ENCODE measurements at regions not wholly inside any gene's neighbourhood (a gene's known extent, or its start where the extent isn't known, plus 50 kb on each side); places are given as distances from the start of the nearest gene placed in this dataset.

DNA sequence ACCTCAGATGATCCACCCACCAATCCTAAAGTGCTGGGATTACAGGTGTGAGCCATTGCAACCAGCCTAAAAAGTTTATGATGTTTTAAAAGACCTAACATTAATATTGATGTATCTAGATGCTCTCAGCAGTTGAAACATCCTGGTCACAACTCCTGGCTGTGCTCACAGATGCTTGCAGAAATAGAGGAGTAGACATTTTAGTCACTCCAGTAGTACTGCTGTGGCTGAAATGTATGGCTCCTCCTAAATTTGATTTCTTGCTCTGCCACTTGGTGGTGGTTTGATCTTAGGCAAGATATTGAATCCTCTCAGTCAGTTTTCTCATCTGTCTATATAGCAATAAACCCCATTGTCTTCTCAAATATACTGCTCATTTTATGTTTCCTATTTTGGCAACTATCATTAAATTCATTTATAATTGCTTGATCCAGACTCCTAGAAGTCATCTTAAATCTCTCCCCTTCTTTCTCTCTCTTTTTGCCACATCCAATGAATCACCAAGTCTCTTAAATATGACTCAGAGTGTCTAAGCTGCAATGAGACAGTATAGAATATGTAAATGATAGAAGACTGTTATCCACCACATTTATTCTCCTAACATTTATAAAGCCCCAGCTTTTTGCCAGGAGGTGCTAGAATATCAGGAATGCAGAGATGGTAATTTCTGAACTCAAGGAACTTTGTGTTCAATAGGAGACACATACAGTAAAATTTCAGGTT, 78.1 kb upstream of the NRBF2 start:
- intact Hi-C loops (cut with micrococcal nuclease; ENCODE audit: unreplicated experiment) = no loop called here
- Histone ChIP-seq H3K4me1 (ENCODE audit: control insufficient read depth, insufficient read depth, low read length) (no peaks in the 10 kb centered on the region), H3K27me3 (ENCODE audit: control insufficient read depth, insufficient read depth, low read length) (peaks cover 18% of the 10 kb centered on the region), H3K27ac (ENCODE audit: low read length) (no peak overlapping the region), H3K4me3 (ENCODE audit: low read depth in 2 of 2, low read length in 2 of 2) (no peak overlapping the region), H3K9me3 (ENCODE audit: control insufficient read depth, insufficient read depth, low read depth, low read length) (no peaks in the 10 kb centered on the region), H3K36me3 (ENCODE audit: control insufficient read depth, insufficient read depth, low read length) (no peaks in the 10 kb centered on the region)
- in situ Hi-C loops (cut with HindIII; ENCODE audit: low pct_unique_long_range_greater_than_20kb, low sequenced_read_pairs) = no loop called here
- no peak for DNase-seq (ENCODE audit: low read depth, low spot score)
- POLR2A ChIA-PET = no interaction called here
- no TSS peak for BruUV-seq (replicated peaks)
- TF ChIP-seq, protein P1, sequence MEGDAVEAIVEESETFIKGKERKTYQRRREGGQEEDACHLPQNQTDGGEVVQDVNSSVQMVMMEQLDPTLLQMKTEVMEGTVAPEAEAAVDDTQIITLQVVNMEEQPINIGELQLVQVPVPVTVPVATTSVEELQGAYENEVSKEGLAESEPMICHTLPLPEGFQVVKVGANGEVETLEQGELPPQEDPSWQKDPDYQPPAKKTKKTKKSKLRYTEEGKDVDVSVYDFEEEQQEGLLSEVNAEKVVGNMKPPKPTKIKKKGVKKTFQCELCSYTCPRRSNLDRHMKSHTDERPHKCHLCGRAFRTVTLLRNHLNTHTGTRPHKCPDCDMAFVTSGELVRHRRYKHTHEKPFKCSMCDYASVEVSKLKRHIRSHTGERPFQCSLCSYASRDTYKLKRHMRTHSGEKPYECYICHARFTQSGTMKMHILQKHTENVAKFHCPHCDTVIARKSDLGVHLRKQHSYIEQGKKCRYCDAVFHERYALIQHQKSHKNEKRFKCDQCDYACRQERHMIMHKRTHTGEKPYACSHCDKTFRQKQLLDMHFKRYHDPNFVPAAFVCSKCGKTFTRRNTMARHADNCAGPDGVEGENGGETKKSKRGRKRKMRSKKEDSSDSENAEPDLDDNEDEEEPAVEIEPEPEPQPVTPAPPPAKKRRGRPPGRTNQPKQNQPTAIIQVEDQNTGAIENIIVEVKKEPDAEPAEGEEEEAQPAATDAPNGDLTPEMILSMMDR (IDR thresholded peaks at IDR 0.05) = no peak
- TF ChIP-seq SIN3A (IDR thresholded peaks at IDR 0.05; ENCODE audit: borderline replicate concordance, insufficient read depth, low read depth, low read length) (no peak), TCF7L2 (IDR thresholded peaks at IDR 0.05; ENCODE audit: low read depth, low read length) (no peak), POLR2AphosphoS5 (IDR thresholded peaks at IDR 0.05; ENCODE audit: low read depth, low read length) (no peak)
- TF ChIP-seq, protein P2, sequence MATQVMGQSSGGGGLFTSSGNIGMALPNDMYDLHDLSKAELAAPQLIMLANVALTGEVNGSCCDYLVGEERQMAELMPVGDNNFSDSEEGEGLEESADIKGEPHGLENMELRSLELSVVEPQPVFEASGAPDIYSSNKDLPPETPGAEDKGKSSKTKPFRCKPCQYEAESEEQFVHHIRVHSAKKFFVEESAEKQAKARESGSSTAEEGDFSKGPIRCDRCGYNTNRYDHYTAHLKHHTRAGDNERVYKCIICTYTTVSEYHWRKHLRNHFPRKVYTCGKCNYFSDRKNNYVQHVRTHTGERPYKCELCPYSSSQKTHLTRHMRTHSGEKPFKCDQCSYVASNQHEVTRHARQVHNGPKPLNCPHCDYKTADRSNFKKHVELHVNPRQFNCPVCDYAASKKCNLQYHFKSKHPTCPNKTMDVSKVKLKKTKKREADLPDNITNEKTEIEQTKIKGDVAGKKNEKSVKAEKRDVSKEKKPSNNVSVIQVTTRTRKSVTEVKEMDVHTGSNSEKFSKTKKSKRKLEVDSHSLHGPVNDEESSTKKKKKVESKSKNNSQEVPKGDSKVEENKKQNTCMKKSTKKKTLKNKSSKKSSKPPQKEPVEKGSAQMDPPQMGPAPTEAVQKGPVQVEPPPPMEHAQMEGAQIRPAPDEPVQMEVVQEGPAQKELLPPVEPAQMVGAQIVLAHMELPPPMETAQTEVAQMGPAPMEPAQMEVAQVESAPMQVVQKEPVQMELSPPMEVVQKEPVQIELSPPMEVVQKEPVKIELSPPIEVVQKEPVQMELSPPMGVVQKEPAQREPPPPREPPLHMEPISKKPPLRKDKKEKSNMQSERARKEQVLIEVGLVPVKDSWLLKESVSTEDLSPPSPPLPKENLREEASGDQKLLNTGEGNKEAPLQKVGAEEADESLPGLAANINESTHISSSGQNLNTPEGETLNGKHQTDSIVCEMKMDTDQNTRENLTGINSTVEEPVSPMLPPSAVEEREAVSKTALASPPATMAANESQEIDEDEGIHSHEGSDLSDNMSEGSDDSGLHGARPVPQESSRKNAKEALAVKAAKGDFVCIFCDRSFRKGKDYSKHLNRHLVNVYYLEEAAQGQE (IDR thresholded peaks at IDR 0.05; ENCODE audit: insufficient read depth in 1 of 2, low read depth in 2 of 2, low read length in 1 of 2) = no peak
- ATAC-seq = no peak
- CTCF ChIA-PET = no interaction called here

DNA sequence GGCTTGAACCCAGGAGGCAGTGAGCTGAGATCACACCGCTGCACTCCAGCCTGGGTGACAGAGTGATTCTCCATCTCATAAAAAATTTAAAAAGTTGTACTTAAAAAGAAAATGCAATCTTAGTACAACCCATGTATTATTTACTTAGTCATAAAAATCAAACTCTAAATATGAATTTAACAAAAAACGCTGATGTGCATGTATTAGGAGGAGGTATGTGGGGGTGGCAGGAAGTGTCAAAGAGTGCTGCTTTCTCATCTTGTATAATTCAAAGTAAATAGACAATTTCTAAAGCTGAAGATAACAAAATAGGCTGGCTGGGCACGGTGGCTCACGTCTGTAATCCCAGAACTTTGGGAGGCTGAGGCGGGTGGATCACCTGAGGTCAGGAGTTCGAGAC, 81.0 kb upstream of the NRBF2 start:
- no peak for DNase-seq (ENCODE audit: low read depth, low spot score)
- Histone ChIP-seq H3K4me3 (ENCODE audit: low read depth in 2 of 2, low read length in 2 of 2) (no peak overlapping the region), H3K4me1 (ENCODE audit: control insufficient read depth, insufficient read depth, low read length) (no peaks in the 10 kb centered on the region), H3K36me3 (ENCODE audit: control insufficient read depth, insufficient read depth, low read length) (no peaks in the 10 kb centered on the region), H3K27ac (ENCODE audit: low read length) (no peak overlapping the region), H3K27me3 (ENCODE audit: control insufficient read depth, insufficient read depth, low read length) (peaks cover 25% of the 10 kb centered on the region), H3K9me3 (ENCODE audit: control insufficient read depth, insufficient read depth, low read depth, low read length) (no peaks in the 10 kb centered on the region)
- intact Hi-C loops (cut with micrococcal nuclease; ENCODE audit: unreplicated experiment) = no loop called here
- POLR2A ChIA-PET = interaction anchor here (0.6 kb wide), 1 partner anchor 81 kb away, joined by 3 read pairs; the partner anchor contains the start of gene NRBF2
- in situ Hi-C loops (cut with HindIII; ENCODE audit: low pct_unique_long_range_greater_than_20kb, low sequenced_read_pairs) = no loop called here
- no peak for ATAC-seq
- BruUV-seq (replicated peaks) = no TSS peak
- CTCF ChIA-PET = no interaction called here
- TF ChIP-seq POLR2AphosphoS5 (IDR thresholded peaks at IDR 0.05; ENCODE audit: low read depth, low read length) = no peak
- TF ChIP-seq TCF7L2 (IDR thresholded peaks at IDR 0.05; ENCODE audit: low read depth, low read length) = no peak
- TF ChIP-seq, protein P2 (IDR thresholded peaks at IDR 0.05; ENCODE audit: insufficient read depth in 1 of 2, low read depth in 2 of 2, low read length in 1 of 2) = no peak
- TF ChIP-seq, protein P1 (IDR thresholded peaks at IDR 0.05) = no peak
- no peak for TF ChIP-seq SIN3A (IDR thresholded peaks at IDR 0.05; ENCODE audit: borderline replicate concordance, insufficient read depth, low read depth, low read length)
